Epithelial cell of esophagus (primary cell): ENCODE measurements at regions not wholly inside any gene's neighbourhood (a gene's known extent, or its start where the extent isn't known, plus 50 kb on each side); places are given as distances from the start of the nearest gene placed in this dataset.

Source experiments
- DNase-seq: peaks from one replicate; pipeline ENCODE4 v3.0.0; 2010; ENCODE audit warnings: low read depth
- H3K4me3 ChIP-seq: 2 replicates; pipeline ENCODE4 v1.5.1; 2011; ENCODE audit warnings: mild to moderate bottlenecking, low read length, control low read depth
- TF ChIP-seq, protein P1 (sequence below): IDR thresholded peaks from 2 replicates; pipeline ENCODE4 v1.5.1; 2011; ENCODE audit warnings: low read depth, mild to moderate bottlenecking, low read length, control low read depth, inconsistent platforms; ENCODE audit not compliant: insufficient read depth; ENCODE audit errors: missing control alignments

DNA sequence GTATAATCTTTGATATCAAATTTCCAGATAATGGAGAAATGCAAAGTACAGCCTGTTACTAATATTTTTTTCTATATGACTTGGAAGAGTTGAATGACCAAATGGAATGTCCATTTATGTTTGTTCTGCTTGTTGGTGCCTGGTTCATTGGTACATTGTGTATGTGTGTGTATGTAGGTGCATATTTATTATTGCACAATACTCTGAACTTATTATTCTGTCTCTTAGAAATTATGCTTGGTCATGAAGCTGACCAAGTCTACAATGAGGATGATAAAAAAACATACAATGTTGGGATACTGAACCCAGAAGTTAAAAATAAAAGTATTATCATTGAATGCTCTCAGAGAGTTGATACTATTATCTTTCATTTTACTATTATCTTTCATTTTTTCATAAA is 706.3 kb downstream of the KCTD16 start:
- H3K4me3 ChIP-seq, result no peak overlapping the region
- DNase-seq, result no peak
- TF ChIP-seq, protein P1, sequence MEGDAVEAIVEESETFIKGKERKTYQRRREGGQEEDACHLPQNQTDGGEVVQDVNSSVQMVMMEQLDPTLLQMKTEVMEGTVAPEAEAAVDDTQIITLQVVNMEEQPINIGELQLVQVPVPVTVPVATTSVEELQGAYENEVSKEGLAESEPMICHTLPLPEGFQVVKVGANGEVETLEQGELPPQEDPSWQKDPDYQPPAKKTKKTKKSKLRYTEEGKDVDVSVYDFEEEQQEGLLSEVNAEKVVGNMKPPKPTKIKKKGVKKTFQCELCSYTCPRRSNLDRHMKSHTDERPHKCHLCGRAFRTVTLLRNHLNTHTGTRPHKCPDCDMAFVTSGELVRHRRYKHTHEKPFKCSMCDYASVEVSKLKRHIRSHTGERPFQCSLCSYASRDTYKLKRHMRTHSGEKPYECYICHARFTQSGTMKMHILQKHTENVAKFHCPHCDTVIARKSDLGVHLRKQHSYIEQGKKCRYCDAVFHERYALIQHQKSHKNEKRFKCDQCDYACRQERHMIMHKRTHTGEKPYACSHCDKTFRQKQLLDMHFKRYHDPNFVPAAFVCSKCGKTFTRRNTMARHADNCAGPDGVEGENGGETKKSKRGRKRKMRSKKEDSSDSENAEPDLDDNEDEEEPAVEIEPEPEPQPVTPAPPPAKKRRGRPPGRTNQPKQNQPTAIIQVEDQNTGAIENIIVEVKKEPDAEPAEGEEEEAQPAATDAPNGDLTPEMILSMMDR, result no peak

DNA sequence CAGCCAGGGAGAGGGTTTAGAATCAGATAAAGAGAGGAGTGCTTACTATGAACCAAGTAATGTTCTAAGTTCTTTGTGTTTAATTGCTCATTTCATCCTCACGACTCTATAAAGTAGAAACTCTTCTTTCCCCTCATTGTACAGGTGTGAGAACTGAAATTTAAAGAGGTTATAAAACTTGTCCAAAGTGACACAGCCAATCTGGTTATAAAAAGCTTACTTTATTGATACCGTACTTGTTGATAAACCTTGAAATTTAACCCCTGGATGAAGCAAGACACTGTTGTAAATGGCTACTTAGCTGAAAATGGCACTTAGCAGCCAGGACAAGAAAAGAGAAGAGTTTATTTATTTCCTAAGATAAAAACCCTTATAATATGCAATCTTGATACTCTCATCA is 702.4 kb downstream of the KCTD16 start:
- TF ChIP-seq, protein P1, result no peak
- no peak for DNase-seq

DNA sequence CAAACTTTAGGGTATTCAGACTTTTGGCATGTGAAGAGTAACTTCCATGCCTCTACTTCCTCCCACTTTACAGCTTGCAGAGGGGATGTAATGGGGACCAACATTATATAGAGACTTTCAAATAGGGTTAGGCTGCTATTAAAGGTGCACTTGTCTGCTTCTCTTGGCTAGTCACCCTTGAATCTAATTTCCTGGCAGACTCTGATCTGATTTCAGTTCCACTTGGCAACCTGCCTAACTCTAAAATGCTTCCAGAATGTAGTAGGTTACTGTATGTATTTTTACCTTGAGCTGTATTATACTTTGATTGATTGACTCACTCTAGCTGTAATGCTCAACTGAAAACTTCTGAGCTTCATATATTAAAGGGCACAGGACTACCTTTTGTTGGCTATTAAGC is 693.4 kb downstream of the KCTD16 start:
- DNase-seq, result no peak
- TF ChIP-seq, protein P1, result no peak
- no peak overlapping the region for H3K4me3 ChIP-seq

More for the DNA sequence above, 702.4 kb downstream of the KCTD16 start:
- H3K4me3 ChIP-seq, result no peak overlapping the region

DNA sequence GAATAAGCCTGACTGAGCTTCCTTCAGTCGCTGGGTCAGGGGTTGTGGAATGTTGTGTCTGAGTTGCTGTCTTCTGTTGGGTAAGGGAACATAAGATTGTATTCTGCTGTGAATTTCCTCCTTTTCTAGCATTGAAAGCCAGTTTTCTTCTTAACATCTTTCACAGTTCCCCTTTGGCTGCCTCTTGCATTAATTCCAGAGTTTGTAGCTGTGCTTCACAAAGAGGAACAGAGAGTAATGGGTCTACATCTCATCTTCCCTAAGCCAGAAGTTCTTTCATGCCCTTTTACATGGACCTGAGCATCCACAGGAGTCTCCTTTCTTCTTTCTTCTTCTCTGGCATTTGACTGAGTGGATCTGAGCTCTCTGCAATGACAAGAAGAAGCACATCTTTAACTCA is 686.8 kb downstream of the KCTD16 start:
- TF ChIP-seq, protein P1, result no peak
- no peak overlapping the region for H3K4me3 ChIP-seq
- DNase-seq, result no peak

DNA sequence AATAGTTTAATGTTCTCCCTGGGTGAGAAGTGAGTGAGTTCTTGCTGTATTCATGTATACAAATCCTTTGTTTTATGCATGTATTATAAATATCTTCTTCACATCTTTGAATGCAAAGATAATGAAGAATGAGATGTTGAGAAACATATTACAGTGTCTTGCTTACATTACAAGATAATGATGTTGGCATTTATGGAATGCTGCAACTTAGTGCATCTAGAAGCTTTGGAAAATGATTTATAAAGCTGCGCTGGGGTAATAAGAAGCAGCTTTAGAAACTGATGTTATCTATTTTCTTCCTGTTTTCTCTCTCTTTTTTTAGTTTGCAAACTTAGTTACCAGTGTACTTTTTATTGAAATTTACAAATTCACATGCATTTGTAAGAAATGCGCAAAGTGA is 673.4 kb downstream of the KCTD16 start:
- DNase-seq, result no peak
- TF ChIP-seq, protein P1, result no peak
- no peak overlapping the region for H3K4me3 ChIP-seq

DNA sequence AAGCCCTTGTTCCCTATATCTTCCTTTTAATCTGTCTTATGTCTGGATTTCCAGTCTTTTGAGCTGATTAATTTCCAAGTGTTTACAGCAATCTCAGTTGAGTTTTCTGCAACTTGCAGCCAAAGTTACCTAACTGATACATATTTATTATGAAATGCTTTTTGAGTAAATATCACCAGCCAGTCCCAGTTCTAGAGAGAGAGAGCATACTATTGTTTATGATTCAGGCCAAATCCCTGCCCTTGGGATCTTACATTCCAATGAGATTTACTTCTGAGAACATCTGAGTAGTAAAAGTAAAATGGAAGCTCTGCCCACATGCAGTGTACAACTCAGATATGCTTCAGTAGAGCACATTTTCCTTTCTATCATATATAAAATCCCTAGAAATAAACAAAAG is 661.7 kb downstream of the KCTD16 start:
- TF ChIP-seq, protein P1, result no peak
- no peak for DNase-seq
- H3K4me3 ChIP-seq, result no peak overlapping the region

DNA sequence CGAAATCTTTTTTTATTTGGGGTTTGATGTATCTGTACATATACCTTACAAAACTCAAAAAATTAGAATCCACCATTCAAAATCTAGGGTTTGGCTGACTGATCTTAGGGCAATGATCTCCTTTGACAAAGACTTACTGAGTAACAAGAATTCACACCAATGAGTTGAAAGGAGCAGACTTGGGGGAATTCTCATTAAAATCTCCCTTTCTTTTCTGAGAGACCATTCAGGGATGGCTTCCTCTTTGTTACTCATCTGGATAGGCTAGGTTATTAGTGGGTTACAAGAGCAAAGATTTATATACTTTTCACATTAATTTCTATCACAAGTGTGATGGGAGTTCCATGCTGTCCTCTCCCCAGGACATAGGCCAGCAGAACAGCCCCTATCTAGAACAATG is 661.0 kb downstream of the KCTD16 start:
- no peak for DNase-seq
- H3K4me3 ChIP-seq, result no peak overlapping the region
- TF ChIP-seq, protein P1, result no peak
